ENCODE measurements at regions not wholly inside any gene's neighbourhood (a gene's known extent, or its start where the extent isn't known, plus 50 kb on each side); places are given as distances from the start of the nearest gene placed in this dataset.

DNA sequence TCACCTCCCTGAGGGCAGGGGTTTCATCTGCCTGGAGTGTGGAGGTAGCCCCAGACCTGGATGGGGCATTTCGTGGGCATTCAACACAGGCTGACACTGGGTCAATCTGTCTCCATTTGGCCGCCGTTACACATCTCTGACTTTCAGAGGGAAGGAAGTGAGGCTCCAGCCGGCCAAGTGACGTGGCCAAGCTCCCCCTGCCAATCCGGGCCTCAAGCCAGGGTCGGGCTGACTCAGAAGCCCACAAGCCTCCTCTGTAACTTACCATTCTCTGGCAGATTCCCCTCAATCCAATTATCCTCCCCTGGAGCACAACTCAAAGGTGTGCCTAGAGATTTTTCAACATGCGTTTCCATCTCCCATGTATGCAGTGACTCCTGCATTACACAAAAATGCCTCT, 227.6 kb downstream of the KLF13 start:
- TF ChIP-seq, protein P1, sequence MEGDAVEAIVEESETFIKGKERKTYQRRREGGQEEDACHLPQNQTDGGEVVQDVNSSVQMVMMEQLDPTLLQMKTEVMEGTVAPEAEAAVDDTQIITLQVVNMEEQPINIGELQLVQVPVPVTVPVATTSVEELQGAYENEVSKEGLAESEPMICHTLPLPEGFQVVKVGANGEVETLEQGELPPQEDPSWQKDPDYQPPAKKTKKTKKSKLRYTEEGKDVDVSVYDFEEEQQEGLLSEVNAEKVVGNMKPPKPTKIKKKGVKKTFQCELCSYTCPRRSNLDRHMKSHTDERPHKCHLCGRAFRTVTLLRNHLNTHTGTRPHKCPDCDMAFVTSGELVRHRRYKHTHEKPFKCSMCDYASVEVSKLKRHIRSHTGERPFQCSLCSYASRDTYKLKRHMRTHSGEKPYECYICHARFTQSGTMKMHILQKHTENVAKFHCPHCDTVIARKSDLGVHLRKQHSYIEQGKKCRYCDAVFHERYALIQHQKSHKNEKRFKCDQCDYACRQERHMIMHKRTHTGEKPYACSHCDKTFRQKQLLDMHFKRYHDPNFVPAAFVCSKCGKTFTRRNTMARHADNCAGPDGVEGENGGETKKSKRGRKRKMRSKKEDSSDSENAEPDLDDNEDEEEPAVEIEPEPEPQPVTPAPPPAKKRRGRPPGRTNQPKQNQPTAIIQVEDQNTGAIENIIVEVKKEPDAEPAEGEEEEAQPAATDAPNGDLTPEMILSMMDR (conservative IDR thresholded peaks at IDR 0.05; ENCODE audit: low read depth, low read length): no peak
- TF ChIP-seq EZH2 (IDR thresholded peaks at IDR 0.05; ENCODE audit: low read length, unreplicated experiment): no peak

Measured in PC-3 (cell line).